ENCODE measurements at regions not wholly inside any gene's neighbourhood (a gene's known extent, or its start where the extent isn't known, plus 50 kb on each side); places are given as distances from the start of the nearest gene placed in this dataset.

DNA sequence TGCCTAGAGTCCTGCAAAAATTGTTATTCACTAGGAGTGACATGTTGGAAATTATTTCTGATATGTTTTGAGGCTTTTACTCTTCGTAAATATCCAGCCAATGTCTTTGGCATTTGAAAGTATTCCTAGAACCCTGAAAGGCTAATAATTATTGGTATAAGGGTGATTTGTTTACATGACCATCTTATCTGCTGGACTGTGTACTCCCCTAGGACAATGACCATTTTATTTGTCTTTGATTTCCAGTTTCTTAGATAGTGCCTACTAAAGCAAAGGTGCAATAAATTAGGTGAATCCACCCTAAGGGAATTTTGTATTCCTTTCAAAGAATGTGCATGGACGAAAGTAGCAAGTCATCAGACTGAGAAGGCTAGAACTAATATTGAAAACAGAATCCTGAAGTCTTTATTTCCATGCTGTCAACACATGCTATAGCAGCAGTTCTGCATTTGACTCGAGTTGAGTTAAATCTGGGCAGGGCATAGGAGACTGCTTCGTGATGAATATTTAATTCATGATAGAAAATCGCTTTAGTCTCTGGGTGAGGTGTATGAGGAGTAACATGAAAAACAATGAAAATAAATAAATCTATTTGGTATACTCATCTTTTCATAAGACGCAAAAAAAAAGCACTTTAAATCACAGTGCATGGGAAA is 235.7 kb downstream of the GPD2 start:
- TF ChIP-seq EP300 (IDR thresholded peaks at IDR 0.05; ENCODE audit: borderline replicate concordance) (no peak), CEBPB (IDR thresholded peaks at IDR 0.05) (no peak)
